PFSK-1 (cell line): ENCODE measurements at regions not wholly inside any gene's neighbourhood (a gene's known extent, or its start where the extent isn't known, plus 50 kb on each side); places are given as distances from the start of the nearest gene placed in this dataset.

Source experiments
- FOXP2 ChIP-seq: optimal IDR thresholded peaks from 2 replicates; pipeline ENCODE3; 2011; ENCODE audit warnings: borderline replicate concordance, control low read depth, inconsistent platforms; ENCODE audit not compliant: insufficient read depth; ENCODE audit errors: extremely low read length, extremely low read depth
- POLR2AphosphoS5 ChIP-seq: IDR thresholded peaks from 2 replicates; pipeline ENCODE4 v1.6.1; 2012; ENCODE audit warnings: low read depth, mild to moderate bottlenecking, control low read depth, low read length, moderate library complexity
- REST ChIP-seq, 2 experiments: IDR thresholded peaks; 2 replicates each; pipeline versions ENCODE4 v1.6.1 to v1.8.0; 2011 to 2012; ENCODE audit warnings: low read depth in 2 of 2, low read length in 2 of 2, control low read depth in 1 of 2, inconsistent platforms in 1 of 2, mild to moderate bottlenecking in 1 of 2, moderate library complexity in 1 of 2; ENCODE audit not compliant: insufficient read depth in 1 of 2
- SIN3A ChIP-seq: IDR thresholded peaks from 2 replicates; pipeline ENCODE4 v1.6.1; 2012; ENCODE audit warnings: mild to moderate bottlenecking, low read length, moderate library complexity, borderline replicate concordance; ENCODE audit not compliant: insufficient read depth
- TAF1 ChIP-seq: IDR thresholded peaks from 2 replicates; pipeline ENCODE4 v1.6.1; 2012; ENCODE audit warnings: low read length, control low read depth, borderline replicate concordance; ENCODE audit not compliant: insufficient read depth

DNA sequence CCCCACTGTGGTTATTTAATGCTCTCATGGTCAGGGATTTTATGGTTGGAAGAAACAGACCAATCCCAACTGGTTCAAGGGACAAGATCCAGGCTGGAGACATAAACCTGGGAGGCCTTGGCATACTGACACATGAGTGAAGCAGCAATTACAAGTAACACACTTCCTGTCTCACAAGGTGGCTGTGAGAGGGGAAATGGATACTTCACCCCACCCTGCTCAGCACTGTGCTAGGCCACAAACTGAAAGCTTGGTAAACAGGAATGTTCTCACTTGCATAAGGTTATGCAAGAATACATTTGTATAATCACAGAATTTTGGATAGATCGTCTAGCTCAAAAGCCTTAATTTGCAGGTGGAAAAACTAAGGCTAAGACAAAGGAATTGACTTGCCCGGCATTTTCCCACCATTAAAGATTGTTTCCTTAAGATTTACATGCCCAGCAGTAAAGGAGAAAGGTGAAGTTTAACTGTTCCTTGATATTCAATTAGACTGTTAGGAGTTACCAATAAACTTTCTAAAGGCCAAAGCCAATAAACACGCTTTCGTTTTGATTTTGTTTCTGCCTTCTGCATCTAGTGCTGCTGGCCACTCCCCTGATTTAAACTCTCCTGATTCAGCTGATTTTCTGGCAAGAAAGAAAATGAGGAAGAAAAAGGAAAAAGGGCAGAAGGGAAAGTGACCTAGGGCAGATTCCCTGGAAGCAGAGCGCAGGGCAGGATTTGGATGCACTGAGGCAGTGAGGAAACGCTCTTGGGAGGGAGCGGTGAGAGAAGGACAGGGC lies 215.6 kb upstream of the CDH5 start:
- TF ChIP-seq POLR2AphosphoS5: no peak
- TF ChIP-seq REST (IDR thresholded peaks at IDR 0.05; ENCODE audit: insufficient read depth in 1 of 2, low read depth in 2 of 2, low read length in 2 of 2): no peak
- TF ChIP-seq TAF1: no peak
- TF ChIP-seq SIN3A: no peak
- TF ChIP-seq FOXP2: no peak

DNA sequence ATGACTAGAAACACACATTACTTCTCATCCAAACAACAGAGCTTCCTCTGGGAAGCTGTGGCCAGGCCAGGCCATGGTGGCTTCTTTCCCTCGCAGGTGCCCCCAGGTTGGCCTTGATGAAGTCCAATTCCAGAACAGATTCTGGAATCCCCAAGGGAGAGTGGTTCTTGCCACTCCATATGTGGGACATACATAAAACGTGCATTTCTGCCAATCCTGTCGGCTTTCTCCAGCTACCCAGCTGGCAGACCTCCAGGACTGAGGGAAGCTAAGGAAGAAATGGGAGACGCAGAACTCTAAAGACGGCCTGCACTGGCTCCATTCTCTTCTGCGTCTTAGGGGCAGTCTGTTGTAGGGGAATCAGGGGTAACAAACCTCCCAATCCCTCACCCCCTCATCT lies 219.2 kb upstream of the CDH5 start:
- no peak for TF ChIP-seq TAF1

DNA sequence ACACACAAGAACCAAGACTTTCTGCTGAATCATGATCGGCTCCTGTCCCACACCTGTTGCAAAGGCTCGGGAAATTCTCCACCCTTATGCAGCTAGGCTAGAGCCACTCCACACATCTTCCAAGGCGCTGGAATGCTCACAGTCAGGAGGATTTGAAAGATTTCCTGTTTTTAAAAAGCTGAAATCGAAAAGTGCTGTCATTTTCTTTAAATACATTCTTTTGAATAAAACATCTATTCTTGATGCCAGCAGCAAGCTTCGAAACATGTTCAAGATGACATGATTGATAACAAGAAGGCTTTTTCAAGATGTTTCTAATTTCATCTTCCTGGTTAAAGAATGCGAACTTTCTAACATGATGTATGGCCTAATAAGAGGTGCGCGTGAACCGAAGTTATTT lies 219.7 kb upstream of the CDH5 start:
- TF ChIP-seq SIN3A: no peak
- no peak for TF ChIP-seq FOXP2
- TF ChIP-seq TAF1: no peak
- no peak for TF ChIP-seq POLR2AphosphoS5
- TF ChIP-seq REST (IDR thresholded peaks at IDR 0.05; ENCODE audit: insufficient read depth in 1 of 2, low read depth in 2 of 2, low read length in 2 of 2): no peak

DNA sequence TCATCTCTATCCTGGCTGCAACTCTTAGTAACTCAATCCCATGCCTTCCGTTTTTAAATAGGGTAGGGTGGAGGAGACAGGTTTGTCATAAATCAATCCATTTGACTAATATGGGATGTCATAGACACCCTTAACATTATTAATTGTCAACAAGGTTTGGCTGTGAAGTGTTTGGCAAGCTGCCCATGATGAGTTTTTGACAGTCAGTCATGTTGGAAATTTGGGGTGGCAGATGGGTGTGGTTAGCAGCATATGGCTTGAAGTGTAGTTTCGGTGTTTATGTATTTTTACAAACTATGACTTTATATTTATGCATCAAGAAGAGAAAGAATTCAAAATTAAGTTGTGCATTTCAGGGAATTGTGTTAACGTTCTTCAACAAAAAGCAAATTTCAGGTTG lies 221.8 kb upstream of the CDH5 start:
- no peak for TF ChIP-seq SIN3A
- TF ChIP-seq REST (IDR thresholded peaks at IDR 0.05; ENCODE audit: insufficient read depth in 1 of 2, low read depth in 2 of 2, low read length in 2 of 2): no peak
- TF ChIP-seq TAF1: no peak
- TF ChIP-seq FOXP2: no peak
- no peak for TF ChIP-seq POLR2AphosphoS5

DNA sequence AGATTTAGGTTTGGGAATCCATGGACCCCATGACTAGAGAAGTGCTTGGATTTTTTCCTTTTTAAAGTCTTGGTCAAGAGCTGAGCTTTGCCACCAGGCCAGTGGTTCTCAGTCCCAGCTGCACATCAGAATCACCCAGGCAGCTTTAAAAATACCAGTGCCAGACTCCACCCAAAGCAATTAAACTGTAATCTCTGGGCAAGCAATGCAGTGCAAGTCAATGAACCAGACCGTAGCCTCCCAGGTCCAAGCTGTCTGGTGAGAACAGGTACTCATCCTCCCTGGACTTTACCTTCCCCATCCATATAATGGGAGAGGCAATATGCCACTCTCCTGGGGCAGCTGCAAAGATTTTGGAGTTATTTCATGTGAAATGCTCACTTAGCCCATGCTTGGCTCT lies 223.1 kb upstream of the CDH5 start:
- no peak for TF ChIP-seq SIN3A
- no peak for TF ChIP-seq REST (IDR thresholded peaks at IDR 0.05; ENCODE audit: insufficient read depth in 1 of 2, low read depth in 2 of 2, low read length in 2 of 2)
- no peak for TF ChIP-seq FOXP2
- no peak for TF ChIP-seq TAF1
- TF ChIP-seq POLR2AphosphoS5: no peak
